KBM-7 (cell line): ENCODE measurements at regions not wholly inside any gene's neighbourhood (a gene's known extent, or its start where the extent isn't known, plus 50 kb on each side); places are given as distances from the start of the nearest gene placed in this dataset.
"Not testable (repeated sequence)": the region's sequence is repeated elsewhere in the genome, so short reads cannot be mapped to it uniquely, and the experiment has no call there.

Experiments used
- DNase-seq: peaks from one replicate; pipeline ENCODE4 v3.0.0-alpha.2; 2015
- in situ Hi-C: fragments of 300-500 bp; cut with MboI; formaldehyde crosslinking; loops from 2 replicates; pipeline ENCODE4 v1.14.3; 2020; ENCODE audit warnings: low sequenced_read_pairs, low pct_unique_long_range_greater_than_20kb, mixed read lengths

GRCh38 chr2:195543902-195544894 lies 112.8 kb upstream of the SLC39A10 start:
- no peak for DNase-seq
- in situ Hi-C loops: no loop called here

- in situ Hi-C loops: no loop called here
- peak; percentile 84 for DNase-seq
Measured at GRCh38 chr2:195543063-195543462, 114.0 kb upstream of the SLC39A10 start.

GRCh38 chr2:195542067-195542466 lies 115.0 kb upstream of the SLC39A10 start:
- in situ Hi-C loops: no loop called here
- no peak for DNase-seq

GRCh38 chr2:195538937-195539336 lies 118.1 kb upstream of the SLC39A10 start:
- DNase-seq: no peak
- in situ Hi-C loops: no loop called here

GRCh38 chr2:195537811-195538210 lies 119.2 kb upstream of the SLC39A10 start:
- no peak for DNase-seq
- in situ Hi-C loops: no loop called here

- no peak for DNase-seq
- in situ Hi-C loops: no loop called here
Measured at GRCh38 chr2:195536906-195537305, 120.1 kb upstream of the SLC39A10 start.

GRCh38 chr2:195535911-195536522 lies 121.0 kb upstream of the SLC39A10 start:
- peak; percentile 88 for DNase-seq
- in situ Hi-C loops: no loop called here

GRCh38 chr2:195534971-195535370 lies 122.1 kb upstream of the SLC39A10 start:
- no peak for DNase-seq
- in situ Hi-C loops: no loop called here

GRCh38 chr2:195533771-195534642 lies 123.0 kb upstream of the SLC39A10 start:
- in situ Hi-C loops: no loop called here
- DNase-seq: peak; percentile 49

GRCh38 chr2:195532628-195533271 lies 124.3 kb upstream of the SLC39A10 start:
- DNase-seq: peak; percentile 67
- in situ Hi-C loops: no loop called here

GRCh38 chr2:195532255-195532627 lies 124.8 kb upstream of the SLC39A10 start:
- DNase-seq: peak; percentile 20
- in situ Hi-C loops: no loop called here

- in situ Hi-C loops: no loop called here
- no peak for DNase-seq
Measured at GRCh38 chr2:195531754-195532153, 125.3 kb upstream of the SLC39A10 start.

- in situ Hi-C loops, DNase-seq: not testable (repeated sequence)
Measured at GRCh38 chr2:195523242-195523641, 133.8 kb upstream of the SLC39A10 start.

- DNase-seq: no peak
- in situ Hi-C loops: no loop called here
Measured at GRCh38 chr2:195521589-195521988, 135.4 kb upstream of the SLC39A10 start.

- in situ Hi-C loops: no loop called here
- DNase-seq: no peak
Measured at GRCh38 chr2:195520671-195521155, 136.3 kb upstream of the SLC39A10 start.

- DNase-seq: no peak
- in situ Hi-C loops: no loop called here
Measured at GRCh38 chr2:195515551-195515950, 141.5 kb upstream of the SLC39A10 start.

GRCh38 chr2:195514365-195514764 lies 142.7 kb upstream of the SLC39A10 start:
- DNase-seq: no peak
- in situ Hi-C loops: no loop called here

GRCh38 chr2:195513119-195513518 lies 143.9 kb upstream of the SLC39A10 start:
- DNase-seq: peak; percentile 76
- in situ Hi-C loops: no loop called here

- in situ Hi-C loops: no loop called here
Measured at GRCh38 chr2:195509551-195509950, 147.5 kb upstream of the SLC39A10 start.

More at GRCh38 chr2:195509551-195509950, 147.5 kb upstream of the SLC39A10 start:
- no peak for DNase-seq
